GM12873 (cell line): ENCODE measurements at regions not wholly inside any gene's neighbourhood (a gene's known extent, or its start where the extent isn't known, plus 50 kb on each side); places are given as distances from the start of the nearest gene placed in this dataset.

Experiments
- CTCF ChIP-seq: IDR thresholded peaks from 2 replicates; pipeline ENCODE4 v1.5.1; 2012; ENCODE audit warnings: low read depth, mild to moderate bottlenecking, moderate library complexity, low read length, control low read depth; ENCODE audit not compliant: insufficient read depth; ENCODE audit errors: missing control alignments

GRCh38 chr13:33403807-33404362, 118.3 kb upstream of the STARD13 start:
- no peak for TF ChIP-seq CTCF

GRCh38 chr13:33405371-33405770, 119.8 kb upstream of the STARD13 start:
- TF ChIP-seq CTCF, result no peak

- TF ChIP-seq CTCF, result no peak
Measured at GRCh38 chr13:33409673-33410510, 124.3 kb upstream of the STARD13 start.

- TF ChIP-seq CTCF, result no peak
Measured at GRCh38 chr13:33410619-33411018, 125.1 kb upstream of the STARD13 start.

GRCh38 chr13:33411312-33411711, 125.8 kb upstream of the STARD13 start:
- TF ChIP-seq CTCF, result no peak

GRCh38 chr13:33415822-33416221, 130.3 kb upstream of the STARD13 start:
- TF ChIP-seq CTCF, result no peak

GRCh38 chr13:33426131-33426530, 140.6 kb upstream of the STARD13 start:
- TF ChIP-seq CTCF, result no peak
